OCI-LY3 (cell line): ENCODE measurements at regions not wholly inside any gene's neighbourhood (a gene's known extent, or its start where the extent isn't known, plus 50 kb on each side); places are given as distances from the start of the nearest gene placed in this dataset.

Experiments
- H2AFZ ChIP-seq: fragments of 200-600, 300-600 bp; shearing (Covaris generic); 2 replicates; pipeline ENCODE4 v1.6.0; 2014; ENCODE audit warnings: antibody characterized with exemption, low read depth, low read length
- H3K27ac ChIP-seq: fragments of 200-600, 300-600 bp; sonication (generic); 2 replicates; pipeline ENCODE4 v1.5.1; 2014; ENCODE audit warnings: mild to moderate bottlenecking, low read length, moderate library complexity, mixed read lengths
- H3K27me3 ChIP-seq: fragments of 200-600, 300-600 bp; sonication (generic); 2 replicates; pipeline ENCODE4 v1.6.1; 2014; ENCODE audit warnings: low read depth, low read length, mixed read lengths
- H3K36me3 ChIP-seq: fragments of 200-600, 300-600 bp; sonication (generic); replicated peaks from 2 replicates; pipeline ENCODE3; 2014; ENCODE audit warnings: low read depth, low read length, mixed read lengths
- H3K4me1 ChIP-seq: fragments of 300-600, 200-600 bp; sonication (generic); 2 replicates; pipeline ENCODE4 v1.6.1; 2014; ENCODE audit warnings: low read length, mixed read lengths
- H3K4me2 ChIP-seq: fragments of 200-600, 300-600 bp; sonication (generic); 2 replicates; pipeline ENCODE4 v1.6.1; 2014; ENCODE audit warnings: low read length, mixed read lengths
- H3K4me3 ChIP-seq: fragments of 300-600, 200-600 bp; sonication (generic); 2 replicates; pipeline ENCODE4 v1.5.1; 2014; ENCODE audit warnings: antibody characterized with exemption, mild to moderate bottlenecking, low read length, moderate library complexity
- H3K79me2 ChIP-seq: fragments of 300-600, 200-600 bp; shearing (Covaris generic); 2 replicates; pipeline ENCODE4 v1.6.1; 2014; ENCODE audit warnings: mild to moderate bottlenecking, low read length, mixed read lengths
- H3K9ac ChIP-seq: fragments of 300-600, 200-600 bp; shearing (Covaris generic); 2 replicates; pipeline ENCODE4 v1.6.0; 2014; ENCODE audit warnings: mild to moderate bottlenecking, low read length, moderate library complexity
- H3K9me3 ChIP-seq: fragments of 200-600, 300-600 bp; shearing (Covaris generic); 2 replicates; pipeline ENCODE4 v1.6.1; 2014; ENCODE audit warnings: low read length, mixed read lengths; ENCODE audit not compliant: insufficient read depth
- H4K20me1 ChIP-seq: fragments of 200-600, 300-600 bp; sonication (generic); 2 replicates; pipeline ENCODE4 v1.6.1; 2016; ENCODE audit warnings: low read length, mixed read lengths; ENCODE audit not compliant: insufficient read depth
- CTCF ChIP-seq: fragments of 200-600, 300-600 bp; sonication (generic); IDR thresholded peaks from 2 replicates; pipeline ENCODE4 v1.5.1; 2014; ENCODE audit warnings: antibody characterized with exemption, low read length, low read depth
- EZH2phosphoT487 ChIP-seq: fragments of 200-600 bp; shearing (Covaris generic); IDR thresholded peaks from 2 replicates; pipeline ENCODE4 v1.6.1; 2018; ENCODE audit warnings: antibody characterized with exemption, mixed run types, low read depth

- no peaks in the 10 kb centered on the region for H3K27me3 ChIP-seq
- H3K79me2 ChIP-seq = no peaks in the 10 kb centered on the region
- H3K9me3 ChIP-seq = no peaks in the 10 kb centered on the region
- H3K9ac ChIP-seq = no peak overlapping the region
- no peak overlapping the region for H3K4me2 ChIP-seq
- no peak overlapping the region for H3K4me3 ChIP-seq
- no peaks in the 10 kb centered on the region for H3K36me3 ChIP-seq
- H2AFZ ChIP-seq = no peak overlapping the region
- H3K4me1 ChIP-seq = no peaks in the 10 kb centered on the region
- H3K27ac ChIP-seq = no peak overlapping the region
- no peaks in the 10 kb centered on the region for H4K20me1 ChIP-seq
- TF ChIP-seq EZH2phosphoT487 = no peak
- TF ChIP-seq CTCF = no peak
Measured at GRCh38 chr4:106869551-106869950, 166.6 kb downstream of the DKK2 start.

- Histone ChIP-seq H3K4me3 (no peak overlapping the region), H3K4me1 (no peaks in the 10 kb centered on the region), H2AFZ (no peak overlapping the region), H3K79me2 (no peaks in the 10 kb centered on the region), H3K9ac (no peak overlapping the region), H3K27me3 (no peaks in the 10 kb centered on the region), H3K36me3 (no peaks in the 10 kb centered on the region), H3K27ac (no peak overlapping the region), H4K20me1 (no peaks in the 10 kb centered on the region), H3K4me2 (no peak overlapping the region), H3K9me3 (no peaks in the 10 kb centered on the region)
- TF ChIP-seq EZH2phosphoT487 (no peak), CTCF (no peak)
Measured at GRCh38 chr4:106868381-106869035, 167.6 kb downstream of the DKK2 start.

- H3K27ac ChIP-seq = no peak overlapping the region
- no peak overlapping the region for H3K9ac ChIP-seq
- H2AFZ ChIP-seq = no peak overlapping the region
- H4K20me1 ChIP-seq = no peaks in the 10 kb centered on the region
- no peaks in the 10 kb centered on the region for H3K79me2 ChIP-seq
- H3K9me3 ChIP-seq = no peaks in the 10 kb centered on the region
- H3K4me1 ChIP-seq = no peaks in the 10 kb centered on the region
- H3K4me3 ChIP-seq = no peak overlapping the region
- TF ChIP-seq EZH2phosphoT487 (no peak), CTCF (no peak)
- no peak overlapping the region for H3K4me2 ChIP-seq
- H3K36me3 ChIP-seq = no peaks in the 10 kb centered on the region
- H3K27me3 ChIP-seq = no peaks in the 10 kb centered on the region
Measured at GRCh38 chr4:106864231-106864630, 171.9 kb downstream of the DKK2 start.

- Histone ChIP-seq H3K9ac (no peak overlapping the region), H3K79me2 (no peaks in the 10 kb centered on the region), H3K27me3 (no peaks in the 10 kb centered on the region), H2AFZ (no peak overlapping the region), H4K20me1 (no peaks in the 10 kb centered on the region), H3K4me3 (no peak overlapping the region), H3K4me1 (peaks cover 11% of the 10 kb centered on the region), H3K9me3 (no peaks in the 10 kb centered on the region), H3K27ac (no peak overlapping the region), H3K4me2 (no peak overlapping the region), H3K36me3 (no peaks in the 10 kb centered on the region)
- no peak for TF ChIP-seq EZH2phosphoT487
- TF ChIP-seq CTCF = no peak
Measured at GRCh38 chr4:106854569-106855351, 181.4 kb downstream of the DKK2 start.
